ENCODE measurements at regions not wholly inside any gene's neighbourhood (a gene's known extent, or its start where the extent isn't known, plus 50 kb on each side); places are given as distances from the start of the nearest gene placed in this dataset.
"Not testable (repeated sequence)": the region's sequence is repeated elsewhere in the genome, so short reads cannot be mapped to it uniquely, and the experiment has no call there.

DNA sequence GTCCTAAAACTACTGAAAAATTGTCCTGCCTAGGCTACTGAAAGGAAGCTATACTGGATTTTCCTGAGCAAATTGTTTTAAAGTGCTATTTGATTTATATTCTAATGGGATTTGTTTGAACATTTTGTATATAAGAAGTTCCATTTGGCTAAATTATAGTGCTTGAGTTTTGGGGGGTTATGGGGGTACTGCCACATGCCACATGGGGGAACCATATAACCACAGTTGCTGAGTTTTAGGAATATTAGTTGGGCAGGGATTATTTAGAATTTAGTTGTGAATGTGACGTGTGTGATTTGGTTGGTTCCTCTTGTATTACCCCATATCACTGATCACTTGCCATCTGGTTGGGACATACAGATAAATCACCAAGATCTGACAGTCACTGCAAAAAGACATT lies 224.5 kb upstream of the TAPT1 start:
- peak; percentile 32 for DNase-seq

DNA sequence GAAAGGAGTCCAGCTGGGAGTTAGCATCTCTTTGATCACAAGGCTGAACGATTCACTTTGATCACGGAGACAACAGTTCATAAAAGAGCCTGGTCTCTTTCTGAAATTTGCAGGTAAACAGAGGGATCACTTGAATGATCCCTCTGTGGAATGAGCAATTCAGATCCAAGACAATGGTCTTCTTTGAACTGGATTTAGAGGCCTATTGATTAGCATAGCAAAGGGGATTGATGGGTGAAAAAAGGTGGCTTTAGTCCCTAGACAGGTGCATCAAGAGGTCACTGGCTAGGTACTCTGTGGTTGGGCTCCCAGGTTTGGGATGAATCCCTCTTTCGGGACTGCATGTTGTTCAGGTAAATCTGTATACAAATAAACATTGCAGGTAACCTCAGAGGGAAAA lies 223.8 kb upstream of the TAPT1 start:
- DNase-seq, result no peak

DNA sequence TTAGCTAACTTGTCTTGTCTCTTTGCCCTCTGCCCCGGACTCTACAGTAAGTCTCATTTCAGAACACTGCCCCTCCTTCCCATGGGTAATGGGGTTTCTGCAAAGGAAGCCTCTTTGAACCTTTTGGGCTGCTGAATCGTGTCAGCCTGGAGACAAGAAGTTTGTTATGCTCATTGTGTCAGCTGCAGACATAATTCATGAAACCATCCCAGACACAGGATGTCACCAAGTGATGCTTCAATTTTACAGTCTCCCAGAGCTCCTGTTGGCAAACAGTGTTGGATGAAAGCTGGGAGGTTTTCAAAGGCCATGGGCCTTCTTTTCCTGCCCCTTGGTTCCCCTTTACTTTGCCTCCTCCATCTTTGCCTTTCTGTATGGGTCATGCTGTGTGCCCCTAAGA lies 223.1 kb upstream of the TAPT1 start:
- DNase-seq, result no peak

DNA sequence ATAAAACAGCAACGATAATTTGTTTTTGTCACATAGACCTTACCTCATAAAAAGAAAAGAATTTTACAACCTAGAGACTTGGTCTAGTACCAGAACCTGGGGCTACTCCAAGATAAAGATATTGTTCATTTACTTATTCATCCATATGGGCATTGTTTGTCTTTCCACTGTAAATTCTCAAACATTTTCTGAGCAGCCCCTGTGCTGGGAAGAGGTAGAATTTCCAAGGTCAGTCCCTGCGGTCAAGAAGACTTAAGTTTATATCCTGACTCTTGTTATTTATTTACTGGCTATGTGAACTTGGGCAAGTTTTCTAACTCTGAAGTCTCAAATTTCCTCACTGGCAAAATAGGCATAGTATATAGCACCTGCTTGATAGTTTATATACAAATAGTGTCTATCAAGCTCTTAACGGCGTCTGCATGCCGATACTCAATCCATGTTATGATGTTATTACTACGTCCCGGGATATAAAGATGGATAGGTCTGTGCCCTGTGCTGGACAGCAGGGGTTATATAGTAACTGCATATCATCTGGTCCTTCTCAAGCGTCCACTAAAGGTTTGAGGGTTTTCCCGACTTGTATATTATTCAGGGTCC lies 222.1 kb upstream of the TAPT1 start:
- DNase-seq, result no peak

DNA sequence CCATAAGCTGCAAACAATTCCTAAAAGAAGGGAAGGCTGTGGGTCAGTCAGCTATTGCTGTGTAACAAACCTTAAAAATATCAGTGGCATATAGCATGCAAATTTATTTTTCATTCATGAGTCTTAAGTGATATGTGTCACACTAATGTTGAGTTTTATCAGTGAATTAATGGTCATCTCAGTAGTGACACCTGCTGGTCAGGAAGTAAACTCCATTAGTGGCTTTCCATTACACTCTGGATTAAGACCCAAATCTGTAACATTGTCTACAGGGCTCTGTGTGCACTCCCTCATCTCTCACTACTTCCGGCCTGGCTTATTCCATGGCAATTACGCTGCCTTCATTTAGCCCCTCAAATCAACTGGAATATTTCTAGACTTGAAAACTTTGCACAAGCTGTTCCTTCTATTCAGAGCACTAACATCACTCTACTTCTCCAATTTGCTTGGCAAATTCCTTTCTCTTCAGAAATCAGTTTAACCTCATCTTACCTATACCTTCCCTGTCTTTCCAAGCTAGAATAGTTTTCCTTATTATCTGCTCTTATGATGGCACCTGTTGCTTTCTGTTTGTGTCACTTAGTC lies 217.3 kb upstream of the TAPT1 start:
- peak; percentile 79 for DNase-seq

DNA sequence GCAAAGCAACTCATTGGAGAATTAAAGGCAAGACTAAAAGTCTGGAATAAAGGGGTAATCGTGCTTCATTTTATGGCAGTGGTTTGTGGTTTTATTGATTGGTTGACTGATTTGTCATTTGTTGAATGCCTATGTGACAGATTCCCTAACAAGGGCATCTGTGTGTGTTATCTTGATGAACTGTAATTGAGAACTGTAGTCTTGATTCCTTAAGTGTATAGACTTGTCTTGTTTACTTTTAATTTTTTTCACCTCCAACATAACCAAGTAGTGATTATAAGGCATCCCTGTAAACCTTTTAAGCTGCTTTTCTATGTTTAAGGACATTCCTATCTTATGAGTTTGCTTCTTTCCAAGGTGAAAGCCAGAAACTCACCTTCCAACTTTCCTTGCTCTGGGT lies 216.0 kb upstream of the TAPT1 start:
- DNase-seq, result no peak

DNA sequence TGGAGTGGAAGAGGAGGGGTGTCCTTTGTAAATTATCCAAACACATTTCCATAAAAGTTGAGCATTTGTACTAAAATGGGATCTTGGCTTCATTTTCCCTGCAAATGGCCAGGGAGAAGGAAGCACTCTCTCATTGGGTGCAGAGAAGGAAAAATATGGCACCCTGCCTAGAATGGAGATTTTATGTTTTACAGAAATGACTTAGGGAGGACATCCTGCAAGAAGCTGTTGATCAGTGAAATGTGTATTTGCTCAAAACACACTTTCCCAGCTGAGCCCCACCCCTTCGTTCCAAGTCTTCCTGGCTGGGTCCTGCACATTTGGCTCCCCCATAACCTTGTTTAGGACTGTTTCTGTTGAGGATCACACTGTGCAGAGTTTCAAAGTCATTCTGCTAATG lies 213.5 kb upstream of the TAPT1 start:
- no peak for DNase-seq

DNA sequence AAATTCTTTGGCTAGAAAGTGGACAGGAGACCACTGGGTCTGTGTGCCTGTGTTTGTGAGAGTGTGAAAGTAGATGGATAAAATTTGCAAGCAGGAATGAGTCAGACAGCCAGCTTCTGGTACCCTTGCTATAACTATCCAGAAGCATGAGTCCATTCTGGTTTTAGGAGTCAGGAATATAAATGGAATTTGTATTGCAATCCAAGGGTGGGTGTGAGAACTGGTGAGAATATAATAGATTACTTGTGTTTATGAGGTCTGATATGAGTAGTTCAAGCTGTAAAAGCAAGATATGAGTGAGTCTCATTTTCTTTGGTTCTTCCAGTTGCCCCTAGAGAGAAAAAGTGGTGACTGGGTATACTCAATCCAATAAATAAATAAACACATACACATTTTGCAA lies 212.7 kb upstream of the TAPT1 start:
- DNase-seq, result no peak

DNA sequence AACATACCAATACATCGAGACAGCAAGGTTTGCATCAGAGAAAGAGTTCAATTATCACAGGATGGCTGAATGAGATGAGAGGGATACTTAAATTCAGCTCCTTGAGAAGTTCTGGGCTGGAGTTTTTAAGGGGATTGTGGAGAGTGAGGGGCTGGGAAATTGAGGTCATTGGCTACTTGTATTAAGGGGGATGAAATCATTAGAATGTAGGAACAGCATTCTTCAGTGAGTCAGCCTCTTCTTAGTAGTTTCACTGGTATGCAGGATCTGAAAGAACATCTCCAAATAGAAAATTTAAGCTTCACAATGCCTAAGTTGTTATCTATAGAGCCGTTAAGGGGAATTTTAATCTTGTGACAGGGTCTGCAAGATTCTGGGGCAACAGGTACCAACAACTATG lies 211.6 kb upstream of the TAPT1 start:
- no peak for DNase-seq

DNA sequence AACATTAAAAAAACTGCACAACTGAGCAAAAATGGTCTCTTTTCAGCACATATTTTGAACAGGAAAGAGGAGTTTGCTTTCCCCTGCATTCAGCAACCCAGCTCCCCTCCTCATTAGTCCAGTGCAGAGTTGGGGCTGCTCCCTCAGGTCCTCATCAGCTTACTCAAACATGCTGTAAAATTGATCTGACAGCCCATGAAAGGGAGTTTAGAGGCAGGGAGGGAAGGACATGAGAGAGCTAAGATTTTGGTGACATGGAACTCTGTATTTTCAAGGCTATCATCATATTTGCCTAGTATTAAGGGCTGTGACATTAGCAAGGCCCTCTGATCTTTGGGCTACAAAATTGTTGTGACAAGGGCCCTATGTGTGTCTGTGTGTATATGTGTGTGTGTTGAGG lies 205.6 kb upstream of the TAPT1 start:
- no peak for DNase-seq

DNA sequence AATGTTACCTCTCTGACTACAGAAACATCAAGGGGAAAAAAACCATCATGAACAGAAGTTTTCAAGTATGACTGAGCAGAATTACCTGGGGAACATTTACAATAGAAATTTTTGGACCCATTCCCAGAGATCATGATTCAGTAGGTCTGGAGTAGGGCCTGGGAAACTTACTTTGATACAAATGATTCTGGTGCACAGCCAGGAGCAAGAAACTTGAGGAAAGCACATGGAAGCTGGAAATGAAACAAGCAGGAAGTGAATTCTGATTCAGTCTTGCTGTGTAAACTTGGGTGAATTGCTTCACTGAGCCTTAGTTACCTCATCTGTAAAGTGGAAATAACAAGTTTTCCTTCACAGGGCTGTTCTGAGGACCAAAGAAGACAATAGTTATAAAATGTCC lies 192.5 kb upstream of the TAPT1 start:
- peak; percentile 99 for DNase-seq

DNA sequence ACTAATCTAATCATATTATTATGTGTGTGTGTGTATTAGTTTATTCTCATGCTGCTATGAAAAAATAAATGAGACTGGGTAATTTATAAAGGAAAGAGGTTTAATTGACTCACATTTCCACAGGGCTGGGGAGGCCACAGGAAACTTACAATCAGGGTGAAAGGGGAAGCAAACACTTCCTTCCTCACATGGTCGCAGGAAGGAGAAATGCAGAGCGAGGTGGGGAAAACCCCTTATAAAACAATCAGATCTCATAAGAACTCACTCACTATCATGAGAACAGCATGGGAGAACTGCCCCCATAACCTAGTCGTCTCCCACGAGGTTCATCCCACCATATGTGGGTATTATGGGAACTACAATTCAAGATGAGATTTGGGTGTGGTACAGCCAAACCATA lies 190.9 kb upstream of the TAPT1 start:
- DNase-seq, result peak; percentile 89

DNA sequence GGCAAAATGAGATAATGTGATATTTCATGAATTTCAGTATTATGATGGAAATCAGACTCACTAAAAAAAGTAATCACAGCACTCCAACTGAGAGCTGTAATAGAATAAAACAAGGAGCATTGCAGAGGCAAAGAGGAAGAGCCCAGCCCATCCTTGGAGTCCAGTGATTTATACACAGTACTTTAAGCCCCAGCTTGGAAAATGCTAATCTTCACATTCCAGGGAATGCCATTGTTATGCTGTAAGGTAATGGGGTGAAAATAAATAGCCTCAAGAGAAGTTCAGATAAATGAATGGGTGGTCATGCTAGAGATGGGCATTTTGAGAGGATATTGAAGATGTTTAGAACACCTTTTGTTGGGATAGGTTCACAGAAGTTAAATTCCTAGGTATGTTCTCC lies 190.3 kb upstream of the TAPT1 start:
- peak; percentile 15 for DNase-seq

DNA sequence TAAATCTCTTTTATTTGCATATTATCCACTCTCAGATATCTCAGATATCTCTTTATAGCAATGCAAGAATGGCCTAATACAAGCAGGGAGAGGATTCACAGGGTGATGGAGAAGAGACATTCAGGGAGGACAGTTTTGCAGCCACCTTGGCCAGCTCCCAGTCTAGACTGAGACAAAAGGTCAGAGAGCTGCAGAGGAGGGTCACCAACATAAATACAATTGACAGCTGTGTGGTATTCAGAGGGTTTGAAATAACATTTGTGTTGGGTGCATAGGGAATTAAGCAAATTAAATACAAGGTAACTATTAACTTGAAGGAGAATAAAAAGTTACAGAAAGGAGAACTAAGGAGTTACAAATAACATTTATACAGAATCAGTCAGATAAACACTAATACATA lies 189.5 kb upstream of the TAPT1 start:
- no peak for DNase-seq

DNA sequence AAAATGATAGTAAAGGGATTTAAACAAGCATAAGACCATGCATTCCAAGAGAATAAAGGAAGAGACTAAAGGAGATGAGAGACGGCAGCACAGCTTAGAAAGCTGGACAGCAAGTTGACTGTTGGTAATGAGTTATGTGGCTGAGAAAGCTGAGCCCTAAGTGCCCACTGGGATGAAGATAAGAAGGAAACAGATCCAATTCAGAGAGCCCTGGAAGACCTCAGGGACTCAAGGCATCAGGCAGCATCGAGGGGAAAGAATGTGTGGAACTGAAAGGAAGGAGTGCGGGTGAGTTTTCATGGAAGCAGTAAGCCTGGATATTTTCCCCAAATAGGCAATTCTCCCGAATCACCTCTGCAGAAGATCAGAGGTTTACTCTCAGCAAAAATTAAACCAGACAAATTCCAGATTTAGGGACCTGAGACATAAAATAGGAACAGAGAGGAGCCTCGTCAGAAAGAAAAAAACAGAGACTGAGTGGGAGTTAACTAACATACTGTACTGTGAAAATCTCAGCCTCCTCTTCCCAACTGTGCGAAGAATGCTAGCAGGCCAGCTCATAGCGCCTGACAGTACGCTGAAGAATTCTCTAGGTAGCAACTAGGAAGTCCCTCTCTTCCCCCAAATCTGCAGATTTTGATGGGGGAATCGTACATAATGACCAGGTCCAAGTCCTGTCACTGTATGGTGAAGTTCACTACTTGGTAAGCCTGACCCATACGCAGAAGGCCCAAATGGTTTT lies 187.7 kb upstream of the TAPT1 start:
- DNase-seq, result no peak

DNA sequence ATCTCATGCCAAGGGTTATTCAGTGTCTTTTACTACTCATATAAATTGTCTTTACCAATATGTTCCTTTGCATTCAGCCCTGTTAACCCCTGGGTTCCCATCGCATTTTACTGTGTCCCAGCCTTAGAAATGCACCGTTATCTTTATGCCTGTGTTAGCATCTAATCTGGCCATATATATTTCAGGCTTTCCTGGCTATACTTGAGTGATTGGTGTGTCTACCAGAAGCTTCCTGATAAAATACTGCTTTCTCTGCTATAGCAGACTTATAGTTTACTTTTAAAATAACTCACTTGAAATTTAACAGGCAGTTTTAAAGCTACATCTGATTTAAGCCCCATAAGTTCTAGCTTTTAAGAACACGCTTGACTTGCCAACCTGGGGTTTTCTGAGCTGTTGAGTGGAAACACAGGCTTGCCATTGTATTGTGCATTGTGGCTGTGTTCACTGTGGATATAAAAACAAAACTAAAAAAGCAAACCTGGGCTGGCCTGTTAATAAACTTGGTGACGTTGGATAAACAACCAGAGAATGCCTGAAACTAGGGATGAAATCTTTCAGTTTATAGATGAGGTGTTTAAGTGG lies 185.3 kb upstream of the TAPT1 start:
- no peak for DNase-seq

DNA sequence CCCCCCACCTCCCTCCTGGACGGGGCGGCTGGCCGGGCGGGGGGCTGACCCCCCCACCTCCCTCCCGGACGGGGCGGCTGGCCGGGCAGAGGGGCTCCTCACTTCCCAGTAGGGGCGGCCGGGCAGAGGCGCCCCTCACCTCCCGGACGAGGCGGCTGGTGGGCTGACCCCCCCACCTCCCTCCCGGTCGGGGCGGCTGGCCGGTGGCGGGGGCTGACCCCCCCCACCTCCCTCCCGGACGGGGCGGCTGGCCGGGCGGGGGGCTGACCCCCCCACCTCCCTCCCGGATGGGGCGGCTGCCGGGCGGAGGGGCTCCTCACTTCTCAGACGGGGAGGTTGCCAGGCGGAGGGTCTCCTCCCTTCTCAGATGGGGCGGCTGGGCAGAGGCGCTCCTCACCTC lies 166.9 kb upstream of the TAPT1 start:
- DNase-seq, result not testable (repeated sequence)

DNA sequence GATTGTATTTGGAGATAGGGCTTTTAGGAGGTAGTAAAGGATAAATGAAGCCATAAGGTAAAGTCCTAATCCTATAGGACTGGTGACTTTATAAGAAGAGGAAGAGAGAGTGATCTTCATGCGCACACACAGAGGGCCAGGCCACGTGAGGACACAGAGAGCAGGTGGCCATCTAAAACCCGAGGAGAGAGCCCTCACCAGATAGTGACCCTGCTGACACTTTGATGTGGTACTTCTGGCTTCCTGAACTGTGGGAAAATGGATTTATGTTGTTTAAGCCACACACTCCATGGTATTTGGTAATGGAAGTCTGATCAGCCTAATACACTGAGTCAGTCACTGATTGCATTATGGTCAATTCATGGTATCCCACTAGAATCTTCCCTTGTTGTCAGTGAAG lies 164.9 kb upstream of the TAPT1 start:
- DNase-seq, result no peak

DNA sequence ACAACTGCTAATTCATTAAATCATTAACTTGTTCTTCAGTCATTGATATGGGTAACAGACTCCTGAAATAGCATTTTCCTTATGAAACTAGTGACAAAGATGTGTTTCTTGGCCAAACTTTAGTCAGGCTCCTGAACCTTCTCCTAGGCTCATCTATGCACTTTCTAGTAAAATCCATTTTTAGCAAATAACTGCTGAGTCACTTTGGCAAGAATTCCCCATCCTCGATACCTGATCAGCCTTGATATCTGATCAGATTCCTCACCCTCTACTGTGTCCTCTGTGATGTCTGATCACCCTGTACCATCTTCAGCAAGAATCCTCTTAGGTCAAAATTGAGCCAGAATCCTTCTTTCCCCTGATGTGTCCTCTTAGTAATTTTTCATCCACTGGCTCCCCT lies 161.2 kb upstream of the TAPT1 start:
- no peak for DNase-seq

DNA sequence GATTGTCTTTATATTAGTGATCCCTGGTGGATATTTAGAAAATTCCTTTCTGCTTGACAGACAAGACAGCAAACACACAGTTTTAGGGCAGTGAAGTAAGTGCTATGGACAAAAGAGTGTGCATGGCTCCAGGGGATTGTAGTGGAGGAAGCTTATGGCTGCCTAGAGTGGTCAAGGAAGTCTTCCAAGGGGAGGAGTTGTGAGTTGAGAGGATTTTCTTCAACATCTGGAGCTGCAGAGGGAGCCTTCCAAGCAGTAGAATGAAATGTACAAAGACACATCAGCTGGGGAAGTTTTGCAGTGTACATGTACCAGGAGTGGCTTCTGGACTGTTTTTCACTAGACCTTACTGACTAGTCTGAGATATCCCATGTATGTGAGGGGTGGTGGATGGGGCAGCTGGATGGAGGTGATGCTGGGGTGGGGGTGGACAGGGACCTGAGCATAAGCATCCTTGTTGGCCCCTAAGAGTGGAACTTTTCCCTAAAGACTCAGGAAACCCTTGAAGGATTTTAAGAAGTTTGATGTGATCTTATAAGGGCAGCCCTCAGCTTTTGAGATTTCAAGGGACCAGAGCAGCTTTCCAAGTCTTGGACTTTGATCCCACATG lies 160.5 kb upstream of the TAPT1 start:
- no peak for DNase-seq

DNA sequence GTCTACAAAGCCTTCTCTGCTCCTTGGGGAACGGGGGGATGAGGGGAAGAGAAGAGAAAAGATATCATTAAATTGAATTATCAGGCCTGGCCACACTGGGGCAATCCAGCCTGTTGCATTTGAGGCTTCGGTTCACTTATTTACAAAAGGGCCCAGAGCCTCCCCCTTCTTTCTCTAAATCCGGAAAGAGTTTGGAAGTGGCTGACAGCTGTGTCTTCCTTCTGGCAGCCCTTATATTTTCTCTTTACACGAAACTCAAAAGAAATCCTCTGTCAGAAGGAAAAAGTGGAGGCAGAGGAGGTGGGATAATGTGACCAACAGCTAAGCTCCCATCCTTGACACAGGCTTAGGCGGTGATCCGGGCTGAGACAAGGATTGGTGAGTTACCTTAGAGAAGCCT lies 158.3 kb upstream of the TAPT1 start:
- no peak for DNase-seq

DNA sequence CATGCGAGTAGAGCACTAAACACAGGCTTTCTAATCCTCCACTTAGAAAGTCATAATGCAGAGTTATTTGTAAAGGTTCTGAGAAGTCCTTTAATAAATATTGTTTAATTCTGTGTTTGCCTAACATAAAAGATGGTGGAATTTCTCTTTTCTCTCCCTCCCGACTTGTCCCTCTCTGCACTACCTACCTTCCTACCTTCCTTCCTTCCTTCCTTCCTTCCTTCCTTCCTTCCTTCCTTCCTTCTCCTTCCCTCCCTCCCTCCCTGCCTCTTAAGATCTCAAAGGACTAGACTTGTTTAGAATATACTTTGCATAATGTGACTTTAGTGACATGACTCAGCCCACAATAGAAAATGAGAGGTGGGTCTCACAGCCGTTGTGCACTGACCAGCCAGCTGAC lies 156.3 kb upstream of the TAPT1 start:
- no peak for DNase-seq

DNA sequence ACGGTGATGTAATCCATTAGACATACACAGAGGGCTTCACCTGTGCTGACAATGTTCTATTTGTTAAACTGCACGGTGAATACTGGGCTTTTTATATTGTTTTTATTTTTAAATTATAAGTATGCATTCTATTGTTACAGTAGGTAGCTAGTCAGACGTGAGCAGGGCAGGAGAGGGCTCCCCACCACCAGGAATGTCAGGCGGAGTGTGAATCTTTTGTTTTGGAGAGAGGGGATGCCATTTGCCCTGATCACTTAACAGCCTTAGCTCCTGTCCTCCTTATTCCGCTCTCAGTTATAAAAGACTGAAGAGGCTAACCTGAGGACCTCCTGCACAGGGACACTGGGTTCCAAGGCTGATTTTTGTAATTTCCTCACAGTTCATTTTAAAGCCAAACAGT lies 151.6 kb upstream of the TAPT1 start:
- DNase-seq, result no peak

All from dermis blood vessel endothelial cell (primary cell).